ENCODE measurements at regions not wholly inside any gene's neighbourhood (a gene's known extent, or its start where the extent isn't known, plus 50 kb on each side); places are given as distances from the start of the nearest gene placed in this dataset.

- no peak for TF ChIP-seq GATA3 (IDR thresholded peaks at IDR 0.05; ENCODE audit: low read depth, low read length)
- TF ChIP-seq GATA2 (IDR thresholded peaks at IDR 0.05; ENCODE audit: low read depth, low read length), result no peak
These were observed 62.5 kb upstream of the AFDN start for GRCh38 chr6:167764215-167764614.
